Astrocyte (in vitro differentiated cells and primary cell): ENCODE measurements at regions not wholly inside any gene's neighbourhood (a gene's known extent, or its start where the extent isn't known, plus 50 kb on each side); places are given as distances from the start of the nearest gene placed in this dataset.

Source experiments
- DNase-seq: peaks from one replicate; pipeline ENCODE4 v3.0.0-alpha.2; 2010; ENCODE audit warnings: low read depth
- FAIRE-seq: peaks from 2 replicates; lab custom pipeline; 2011; peaks lifted over from hg19 to GRCh38; lab: Jason Lieb, UNC
- H2AFZ ChIP-seq: 2 replicates; pipeline ENCODE4 v1.6.0; 2012; ENCODE audit warnings: low read depth, low read length, inconsistent platforms
- H3K27ac ChIP-seq: 2 replicates; pipeline ENCODE4 v1.5.1; 2011; ENCODE audit warnings: low read depth, low read length, inconsistent platforms
- H3K27me3 ChIP-seq: 2 replicates; pipeline ENCODE4 v1.6.0; 2011; ENCODE audit warnings: low read length, inconsistent platforms; ENCODE audit not compliant: insufficient read depth
- H3K36me3 ChIP-seq: 2 replicates; pipeline ENCODE4 v1.5.1; 2011; ENCODE audit warnings: low read length, inconsistent platforms; ENCODE audit not compliant: insufficient read depth
- H3K4me1 ChIP-seq: 2 replicates; pipeline ENCODE4 v1.5.1; 2011; ENCODE audit warnings: low read length, inconsistent platforms; ENCODE audit not compliant: insufficient read depth
- H3K4me2 ChIP-seq: 2 replicates; pipeline ENCODE4 v1.6.0; 2012; ENCODE audit warnings: low read length, inconsistent platforms
- H3K4me3 ChIP-seq: 2 replicates; pipeline ENCODE4 v1.5.1; 2011; ENCODE audit warnings: low read depth, mild to moderate bottlenecking, low read length, inconsistent platforms; ENCODE audit not compliant: insufficient read depth
- H3K79me2 ChIP-seq: 2 replicates; pipeline ENCODE4 v1.6.0; 2012; ENCODE audit warnings: mild to moderate bottlenecking, low read length, inconsistent platforms; ENCODE audit not compliant: insufficient read depth
- H3K9ac ChIP-seq: 2 replicates; pipeline ENCODE4 v1.6.0; 2012; ENCODE audit warnings: mild to moderate bottlenecking, low read length, inconsistent platforms
- H3K9me3 ChIP-seq: 2 replicates; pipeline ENCODE4 v1.5.1; 2012; ENCODE audit warnings: low read depth, mild to moderate bottlenecking, low read length, inconsistent platforms; ENCODE audit not compliant: insufficient read depth
- H4K20me1 ChIP-seq: 2 replicates; pipeline ENCODE4 v1.6.0; 2012; ENCODE audit warnings: low read length, inconsistent platforms; ENCODE audit not compliant: insufficient read depth
- H3K27ac Mint-ChIP-seq: one replicate; pipeline ENCODE4 v1.8.0; 2021; ENCODE audit warnings: mild to moderate bottlenecking, mixed read lengths; ENCODE audit not compliant: unreplicated experiment
- H3K27me3 Mint-ChIP-seq: one replicate; pipeline ENCODE4 v1.8.0; 2021; ENCODE audit warnings: low read depth, mixed read lengths; ENCODE audit not compliant: unreplicated experiment
- H3K36me3 Mint-ChIP-seq: one replicate; pipeline ENCODE4 v1.8.0; 2021; ENCODE audit warnings: low read depth, mixed read lengths; ENCODE audit not compliant: unreplicated experiment
- H3K4me1 Mint-ChIP-seq: one replicate; pipeline ENCODE4 v1.8.0; 2021; ENCODE audit warnings: low read depth, mixed read lengths; ENCODE audit not compliant: unreplicated experiment
- H3K4me3 Mint-ChIP-seq: one replicate; pipeline ENCODE4 v1.8.0; 2021; ENCODE audit warnings: mild to moderate bottlenecking, moderate library complexity, mixed read lengths; ENCODE audit not compliant: unreplicated experiment
- H3K9me3 Mint-ChIP-seq: one replicate; pipeline ENCODE4 v1.8.0; 2021; ENCODE audit warnings: mild to moderate bottlenecking, mixed read lengths; ENCODE audit not compliant: unreplicated experiment
- EZH2 ChIP-seq: IDR thresholded peaks from 2 replicates; pipeline ENCODE4 v1.6.1; 2012; ENCODE audit warnings: mild to moderate bottlenecking, low read length, inconsistent platforms; ENCODE audit not compliant: insufficient read depth
- TF ChIP-seq, protein P1 (sequence below): IDR thresholded peaks from 2 replicates; pipeline ENCODE4 v1.5.1; 2011; ENCODE audit warnings: low read depth, mild to moderate bottlenecking, inconsistent platforms, low read length, moderate library complexity; ENCODE audit not compliant: insufficient read depth

DNA sequence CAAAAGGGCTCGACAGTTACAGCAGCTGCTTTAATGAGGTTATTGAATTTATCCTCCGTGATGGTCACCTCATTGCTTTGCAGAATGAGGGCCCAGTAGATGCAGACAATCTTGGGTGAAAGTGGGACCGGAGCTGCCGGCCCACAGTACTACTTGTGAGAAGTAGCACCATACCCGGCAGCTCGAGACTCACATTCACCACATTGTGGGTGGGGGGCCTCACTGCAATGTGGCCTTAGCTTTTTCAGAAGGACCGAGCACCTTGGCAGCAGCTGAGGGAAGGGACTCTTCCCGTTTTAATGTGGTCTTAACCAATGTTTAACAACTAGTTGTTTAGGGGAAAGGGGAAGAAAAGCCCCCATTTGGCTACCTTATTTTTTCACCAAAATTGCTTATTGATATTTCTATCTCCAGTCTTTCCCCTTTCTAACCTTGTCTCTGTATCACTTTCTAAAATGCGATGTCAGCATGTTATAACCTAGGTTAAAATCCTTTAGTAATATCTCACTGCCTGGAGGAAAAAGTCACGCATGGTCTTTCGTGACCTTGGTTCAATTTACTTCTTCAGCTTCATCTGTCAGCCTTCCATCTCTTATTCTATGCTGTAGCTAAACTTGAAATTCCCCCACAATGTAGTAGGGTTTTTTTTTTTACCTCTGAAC is 87.4 kb upstream of the PHYHIPL start:
- TF ChIP-seq EZH2: no peak
- TF ChIP-seq, protein P1, sequence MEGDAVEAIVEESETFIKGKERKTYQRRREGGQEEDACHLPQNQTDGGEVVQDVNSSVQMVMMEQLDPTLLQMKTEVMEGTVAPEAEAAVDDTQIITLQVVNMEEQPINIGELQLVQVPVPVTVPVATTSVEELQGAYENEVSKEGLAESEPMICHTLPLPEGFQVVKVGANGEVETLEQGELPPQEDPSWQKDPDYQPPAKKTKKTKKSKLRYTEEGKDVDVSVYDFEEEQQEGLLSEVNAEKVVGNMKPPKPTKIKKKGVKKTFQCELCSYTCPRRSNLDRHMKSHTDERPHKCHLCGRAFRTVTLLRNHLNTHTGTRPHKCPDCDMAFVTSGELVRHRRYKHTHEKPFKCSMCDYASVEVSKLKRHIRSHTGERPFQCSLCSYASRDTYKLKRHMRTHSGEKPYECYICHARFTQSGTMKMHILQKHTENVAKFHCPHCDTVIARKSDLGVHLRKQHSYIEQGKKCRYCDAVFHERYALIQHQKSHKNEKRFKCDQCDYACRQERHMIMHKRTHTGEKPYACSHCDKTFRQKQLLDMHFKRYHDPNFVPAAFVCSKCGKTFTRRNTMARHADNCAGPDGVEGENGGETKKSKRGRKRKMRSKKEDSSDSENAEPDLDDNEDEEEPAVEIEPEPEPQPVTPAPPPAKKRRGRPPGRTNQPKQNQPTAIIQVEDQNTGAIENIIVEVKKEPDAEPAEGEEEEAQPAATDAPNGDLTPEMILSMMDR: no peak
- Histone ChIP-seq H3K9ac (no peak overlapping the region), H3K4me2 (no peak overlapping the region), H3K4me3 (no peak overlapping the region), H3K4me1 (no peaks in the 10 kb centered on the region), H3K27ac (no peak overlapping the region), H3K36me3 (no peaks in the 10 kb centered on the region), H3K79me2 (no peaks in the 10 kb centered on the region), H2AFZ (no peak overlapping the region), H3K9me3 (no peaks in the 10 kb centered on the region), H3K27me3 (peaks cover 71% of the 10 kb centered on the region), H4K20me1 (no peaks in the 10 kb centered on the region)
- Mint-ChIP-seq H3K27ac (no peak overlapping the region), H3K36me3 (no peaks in the 10 kb centered on the region), H3K4me1 (peaks cover 8% of the 10 kb centered on the region), H3K9me3 (no peaks in the 10 kb centered on the region), H3K4me3 (no peak overlapping the region), H3K27me3 (no peaks in the 10 kb centered on the region)
- no peak for FAIRE-seq
- no peak for DNase-seq

- H3K9me3 Mint-ChIP-seq: no peaks in the 10 kb centered on the region
- Histone ChIP-seq H3K27ac (no peak overlapping the region), H3K4me3 (no peak overlapping the region), H3K36me3 (no peaks in the 10 kb centered on the region), H4K20me1 (no peaks in the 10 kb centered on the region), H3K4me1 (no peaks in the 10 kb centered on the region), H3K9ac (no peak overlapping the region), H2AFZ (no peak overlapping the region), H3K4me2 (no peak overlapping the region), H3K27me3 (peaks cover 55% of the 10 kb centered on the region), H3K9me3 (no peaks in the 10 kb centered on the region), H3K79me2 (no peaks in the 10 kb centered on the region)
- DNase-seq (no peak), FAIRE-seq (no peak)
- peaks cover 5% of the 10 kb centered on the region for H3K4me1 Mint-ChIP-seq
- H3K27ac Mint-ChIP-seq: no peak overlapping the region
- TF ChIP-seq, protein P1: no peak
- no peak for TF ChIP-seq EZH2
- H3K27me3 Mint-ChIP-seq: no peaks in the 10 kb centered on the region
- no peak overlapping the region for H3K4me3 Mint-ChIP-seq
- H3K36me3 Mint-ChIP-seq: no peaks in the 10 kb centered on the region
These were observed 85.4 kb upstream of the PHYHIPL start for GRCh38 chr10:59090817-59091622.

DNA sequence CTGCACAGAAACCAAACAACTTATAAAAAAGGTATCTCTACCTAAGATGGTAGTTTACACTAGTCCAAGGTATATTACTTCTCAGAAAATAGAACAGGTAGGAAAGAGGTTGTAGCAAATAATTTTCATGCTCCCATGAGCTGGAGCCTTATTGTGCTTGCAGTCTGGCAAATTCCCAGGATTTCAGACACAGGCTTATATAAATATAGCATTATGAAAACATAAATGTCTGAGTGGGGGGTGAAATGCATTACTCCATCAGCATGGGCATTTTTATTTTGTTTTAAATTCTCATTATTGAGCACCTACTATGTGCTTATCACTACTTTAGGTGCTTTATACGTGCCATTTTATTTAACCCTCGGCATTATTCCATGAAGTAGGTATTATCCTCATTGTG is 83.0 kb upstream of the PHYHIPL start:
- H3K4me2 ChIP-seq: no peak overlapping the region
- no peaks in the 10 kb centered on the region for H3K36me3 Mint-ChIP-seq
- peaks cover 32% of the 10 kb centered on the region for H3K27me3 ChIP-seq
- H3K79me2 ChIP-seq: no peaks in the 10 kb centered on the region
- TF ChIP-seq, protein P1: no peak
- TF ChIP-seq EZH2: no peak
- no peak overlapping the region for H3K4me3 Mint-ChIP-seq
- no peak overlapping the region for H3K4me3 ChIP-seq
- H3K9ac ChIP-seq: no peak overlapping the region
- no peak overlapping the region for H3K27ac Mint-ChIP-seq
- no peak overlapping the region for H3K27ac ChIP-seq
- FAIRE-seq (no peak), DNase-seq (no peak)
- no peaks in the 10 kb centered on the region for H3K4me1 ChIP-seq
- no peak overlapping the region for H2AFZ ChIP-seq
- no peaks in the 10 kb centered on the region for H3K36me3 ChIP-seq
- no peaks in the 10 kb centered on the region for H3K27me3 Mint-ChIP-seq
- H3K9me3 ChIP-seq: no peaks in the 10 kb centered on the region
- H3K9me3 Mint-ChIP-seq: no peaks in the 10 kb centered on the region
- H4K20me1 ChIP-seq: no peaks in the 10 kb centered on the region
- peaks cover 5% of the 10 kb centered on the region for H3K4me1 Mint-ChIP-seq
